GM23338 (cell line): ENCODE measurements at regions not wholly inside any gene's neighbourhood (a gene's known extent, or its start where the extent isn't known, plus 50 kb on each side); places are given as distances from the start of the nearest gene placed in this dataset.

ENCODE experiments used
- CREB1 ChIP-seq: fragments of 250-450 bp; sonication (Bioruptor Pico); IDR thresholded peaks from 2 replicates; pipeline ENCODE4 v1.5.0; 2020; ENCODE audit warnings: low read depth, mild to moderate bottlenecking, moderate library complexity
- EZH2 ChIP-seq: fragments of 200-600 bp; sonication (generic); IDR thresholded peaks from one replicate; pipeline ENCODE4 v1.8.0; 2017; ENCODE audit warnings: antibody characterized with exemption, mild to moderate bottlenecking, low read depth; ENCODE audit not compliant: unreplicated experiment
- EZH2phosphoT487 ChIP-seq: fragments of 200-600 bp; sonication (generic); IDR thresholded peaks from one replicate; pipeline ENCODE4 v1.8.1; 2018; ENCODE audit warnings: antibody characterized with exemption; ENCODE audit not compliant: unreplicated experiment
- JUNB ChIP-seq: IDR thresholded peaks from one replicate; pipeline ENCODE4 v1.6.1; 2016; ENCODE audit warnings: antibody characterized with exemption; ENCODE audit not compliant: unreplicated experiment
- NANOG ChIP-seq: IDR thresholded peaks from 2 replicates; pipeline ENCODE4 v1.6.1; 2016; ENCODE audit warnings: antibody characterized with exemption, borderline replicate concordance
- POLR2AphosphoS5 ChIP-seq: IDR thresholded peaks from 2 replicates; pipeline ENCODE4 v1.6.1; 2016; ENCODE audit warnings: antibody characterized with exemption, low read depth
- STAT1 ChIP-seq: IDR thresholded peaks from one replicate; pipeline ENCODE4 v1.6.1; 2016; ENCODE audit warnings: antibody characterized with exemption; ENCODE audit not compliant: unreplicated experiment
- ZNF114 ChIP-seq: fragments of 250-450 bp; sonication (Bioruptor Pico); IDR thresholded peaks from 2 replicates; pipeline ENCODE4 v1.5.0; 2020; ENCODE audit warnings: mild to moderate bottlenecking, moderate library complexity
- ZNF331 ChIP-seq: fragments of 250-450 bp; sonication (Bioruptor Pico); IDR thresholded peaks from 2 replicates; pipeline ENCODE4 v1.5.0; 2020; ENCODE audit warnings: low read depth, mild to moderate bottlenecking, moderate library complexity
- TF ChIP-seq, protein P1 (sequence below), 2 experiments: fragments of 200-600 bp in 1 of 2; sonication (generic) in 1 of 2; conservative IDR thresholded peaks; 2 replicates each; pipeline versions ENCODE4 v1.5.1 to v1.6.1; 2016 to 2017; ENCODE audit warnings: antibody characterized with exemption in 2 of 2, low read depth in 2 of 2, mild to moderate bottlenecking in 2 of 2, moderate library complexity in 1 of 2
- TF ChIP-seq, protein P2 (sequence below): IDR thresholded peaks from one replicate; pipeline ENCODE4 v1.6.1; 2018; ENCODE audit warnings: antibody characterized with exemption; ENCODE audit not compliant: unreplicated experiment
- TF ChIP-seq, protein P3 (sequence below): IDR thresholded peaks from 2 replicates; pipeline ENCODE4 v1.6.1; 2016; ENCODE audit warnings: antibody characterized with exemption
- TF ChIP-seq, protein P4 (sequence below): fragments of 250-450 bp; sonication (Bioruptor Pico); IDR thresholded peaks from 2 replicates; pipeline ENCODE4 v1.5.0; 2020; ENCODE audit warnings: mild to moderate bottlenecking, moderate library complexity

DNA sequence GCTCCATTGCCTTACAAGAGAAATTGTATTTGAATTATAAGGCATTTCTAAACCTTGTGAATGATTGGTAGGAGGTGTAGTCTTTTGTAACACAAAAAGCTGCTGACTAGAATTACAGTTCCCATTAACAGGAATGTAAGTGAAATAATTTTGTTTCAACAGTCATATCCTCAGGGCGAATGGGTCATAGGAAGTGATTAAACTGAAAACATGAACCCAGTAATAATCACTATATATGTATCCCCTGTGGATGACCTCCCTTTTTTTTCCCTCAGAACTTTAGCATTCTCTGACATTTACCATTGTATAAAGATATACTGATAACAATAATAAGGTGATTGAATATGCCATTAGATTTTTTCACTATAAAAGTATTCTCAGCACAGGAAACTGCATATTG, 312.3 kb downstream of the ATP23 start:
- TF ChIP-seq EZH2 (no peak), POLR2AphosphoS5 (no peak), JUNB (no peak), EZH2phosphoT487 (no peak), ZNF114 (CRISPR knock-in tag) (no peak), NANOG (no peak), ZNF331 (CRISPR knock-in tag) (no peak), CREB1 (CRISPR knock-in tag) (no peak), STAT1 (no peak)
- TF ChIP-seq, protein P1, sequence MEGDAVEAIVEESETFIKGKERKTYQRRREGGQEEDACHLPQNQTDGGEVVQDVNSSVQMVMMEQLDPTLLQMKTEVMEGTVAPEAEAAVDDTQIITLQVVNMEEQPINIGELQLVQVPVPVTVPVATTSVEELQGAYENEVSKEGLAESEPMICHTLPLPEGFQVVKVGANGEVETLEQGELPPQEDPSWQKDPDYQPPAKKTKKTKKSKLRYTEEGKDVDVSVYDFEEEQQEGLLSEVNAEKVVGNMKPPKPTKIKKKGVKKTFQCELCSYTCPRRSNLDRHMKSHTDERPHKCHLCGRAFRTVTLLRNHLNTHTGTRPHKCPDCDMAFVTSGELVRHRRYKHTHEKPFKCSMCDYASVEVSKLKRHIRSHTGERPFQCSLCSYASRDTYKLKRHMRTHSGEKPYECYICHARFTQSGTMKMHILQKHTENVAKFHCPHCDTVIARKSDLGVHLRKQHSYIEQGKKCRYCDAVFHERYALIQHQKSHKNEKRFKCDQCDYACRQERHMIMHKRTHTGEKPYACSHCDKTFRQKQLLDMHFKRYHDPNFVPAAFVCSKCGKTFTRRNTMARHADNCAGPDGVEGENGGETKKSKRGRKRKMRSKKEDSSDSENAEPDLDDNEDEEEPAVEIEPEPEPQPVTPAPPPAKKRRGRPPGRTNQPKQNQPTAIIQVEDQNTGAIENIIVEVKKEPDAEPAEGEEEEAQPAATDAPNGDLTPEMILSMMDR (conservative IDR thresholded peaks at IDR 0.05; ENCODE audit: low read depth in 2 of 2), result no peak
- TF ChIP-seq, protein P2, sequence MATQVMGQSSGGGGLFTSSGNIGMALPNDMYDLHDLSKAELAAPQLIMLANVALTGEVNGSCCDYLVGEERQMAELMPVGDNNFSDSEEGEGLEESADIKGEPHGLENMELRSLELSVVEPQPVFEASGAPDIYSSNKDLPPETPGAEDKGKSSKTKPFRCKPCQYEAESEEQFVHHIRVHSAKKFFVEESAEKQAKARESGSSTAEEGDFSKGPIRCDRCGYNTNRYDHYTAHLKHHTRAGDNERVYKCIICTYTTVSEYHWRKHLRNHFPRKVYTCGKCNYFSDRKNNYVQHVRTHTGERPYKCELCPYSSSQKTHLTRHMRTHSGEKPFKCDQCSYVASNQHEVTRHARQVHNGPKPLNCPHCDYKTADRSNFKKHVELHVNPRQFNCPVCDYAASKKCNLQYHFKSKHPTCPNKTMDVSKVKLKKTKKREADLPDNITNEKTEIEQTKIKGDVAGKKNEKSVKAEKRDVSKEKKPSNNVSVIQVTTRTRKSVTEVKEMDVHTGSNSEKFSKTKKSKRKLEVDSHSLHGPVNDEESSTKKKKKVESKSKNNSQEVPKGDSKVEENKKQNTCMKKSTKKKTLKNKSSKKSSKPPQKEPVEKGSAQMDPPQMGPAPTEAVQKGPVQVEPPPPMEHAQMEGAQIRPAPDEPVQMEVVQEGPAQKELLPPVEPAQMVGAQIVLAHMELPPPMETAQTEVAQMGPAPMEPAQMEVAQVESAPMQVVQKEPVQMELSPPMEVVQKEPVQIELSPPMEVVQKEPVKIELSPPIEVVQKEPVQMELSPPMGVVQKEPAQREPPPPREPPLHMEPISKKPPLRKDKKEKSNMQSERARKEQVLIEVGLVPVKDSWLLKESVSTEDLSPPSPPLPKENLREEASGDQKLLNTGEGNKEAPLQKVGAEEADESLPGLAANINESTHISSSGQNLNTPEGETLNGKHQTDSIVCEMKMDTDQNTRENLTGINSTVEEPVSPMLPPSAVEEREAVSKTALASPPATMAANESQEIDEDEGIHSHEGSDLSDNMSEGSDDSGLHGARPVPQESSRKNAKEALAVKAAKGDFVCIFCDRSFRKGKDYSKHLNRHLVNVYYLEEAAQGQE, result no peak
- TF ChIP-seq, protein P3, sequence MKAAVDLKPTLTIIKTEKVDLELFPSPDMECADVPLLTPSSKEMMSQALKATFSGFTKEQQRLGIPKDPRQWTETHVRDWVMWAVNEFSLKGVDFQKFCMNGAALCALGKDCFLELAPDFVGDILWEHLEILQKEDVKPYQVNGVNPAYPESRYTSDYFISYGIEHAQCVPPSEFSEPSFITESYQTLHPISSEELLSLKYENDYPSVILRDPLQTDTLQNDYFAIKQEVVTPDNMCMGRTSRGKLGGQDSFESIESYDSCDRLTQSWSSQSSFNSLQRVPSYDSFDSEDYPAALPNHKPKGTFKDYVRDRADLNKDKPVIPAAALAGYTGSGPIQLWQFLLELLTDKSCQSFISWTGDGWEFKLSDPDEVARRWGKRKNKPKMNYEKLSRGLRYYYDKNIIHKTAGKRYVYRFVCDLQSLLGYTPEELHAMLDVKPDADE, result no peak
- TF ChIP-seq, protein P4, sequence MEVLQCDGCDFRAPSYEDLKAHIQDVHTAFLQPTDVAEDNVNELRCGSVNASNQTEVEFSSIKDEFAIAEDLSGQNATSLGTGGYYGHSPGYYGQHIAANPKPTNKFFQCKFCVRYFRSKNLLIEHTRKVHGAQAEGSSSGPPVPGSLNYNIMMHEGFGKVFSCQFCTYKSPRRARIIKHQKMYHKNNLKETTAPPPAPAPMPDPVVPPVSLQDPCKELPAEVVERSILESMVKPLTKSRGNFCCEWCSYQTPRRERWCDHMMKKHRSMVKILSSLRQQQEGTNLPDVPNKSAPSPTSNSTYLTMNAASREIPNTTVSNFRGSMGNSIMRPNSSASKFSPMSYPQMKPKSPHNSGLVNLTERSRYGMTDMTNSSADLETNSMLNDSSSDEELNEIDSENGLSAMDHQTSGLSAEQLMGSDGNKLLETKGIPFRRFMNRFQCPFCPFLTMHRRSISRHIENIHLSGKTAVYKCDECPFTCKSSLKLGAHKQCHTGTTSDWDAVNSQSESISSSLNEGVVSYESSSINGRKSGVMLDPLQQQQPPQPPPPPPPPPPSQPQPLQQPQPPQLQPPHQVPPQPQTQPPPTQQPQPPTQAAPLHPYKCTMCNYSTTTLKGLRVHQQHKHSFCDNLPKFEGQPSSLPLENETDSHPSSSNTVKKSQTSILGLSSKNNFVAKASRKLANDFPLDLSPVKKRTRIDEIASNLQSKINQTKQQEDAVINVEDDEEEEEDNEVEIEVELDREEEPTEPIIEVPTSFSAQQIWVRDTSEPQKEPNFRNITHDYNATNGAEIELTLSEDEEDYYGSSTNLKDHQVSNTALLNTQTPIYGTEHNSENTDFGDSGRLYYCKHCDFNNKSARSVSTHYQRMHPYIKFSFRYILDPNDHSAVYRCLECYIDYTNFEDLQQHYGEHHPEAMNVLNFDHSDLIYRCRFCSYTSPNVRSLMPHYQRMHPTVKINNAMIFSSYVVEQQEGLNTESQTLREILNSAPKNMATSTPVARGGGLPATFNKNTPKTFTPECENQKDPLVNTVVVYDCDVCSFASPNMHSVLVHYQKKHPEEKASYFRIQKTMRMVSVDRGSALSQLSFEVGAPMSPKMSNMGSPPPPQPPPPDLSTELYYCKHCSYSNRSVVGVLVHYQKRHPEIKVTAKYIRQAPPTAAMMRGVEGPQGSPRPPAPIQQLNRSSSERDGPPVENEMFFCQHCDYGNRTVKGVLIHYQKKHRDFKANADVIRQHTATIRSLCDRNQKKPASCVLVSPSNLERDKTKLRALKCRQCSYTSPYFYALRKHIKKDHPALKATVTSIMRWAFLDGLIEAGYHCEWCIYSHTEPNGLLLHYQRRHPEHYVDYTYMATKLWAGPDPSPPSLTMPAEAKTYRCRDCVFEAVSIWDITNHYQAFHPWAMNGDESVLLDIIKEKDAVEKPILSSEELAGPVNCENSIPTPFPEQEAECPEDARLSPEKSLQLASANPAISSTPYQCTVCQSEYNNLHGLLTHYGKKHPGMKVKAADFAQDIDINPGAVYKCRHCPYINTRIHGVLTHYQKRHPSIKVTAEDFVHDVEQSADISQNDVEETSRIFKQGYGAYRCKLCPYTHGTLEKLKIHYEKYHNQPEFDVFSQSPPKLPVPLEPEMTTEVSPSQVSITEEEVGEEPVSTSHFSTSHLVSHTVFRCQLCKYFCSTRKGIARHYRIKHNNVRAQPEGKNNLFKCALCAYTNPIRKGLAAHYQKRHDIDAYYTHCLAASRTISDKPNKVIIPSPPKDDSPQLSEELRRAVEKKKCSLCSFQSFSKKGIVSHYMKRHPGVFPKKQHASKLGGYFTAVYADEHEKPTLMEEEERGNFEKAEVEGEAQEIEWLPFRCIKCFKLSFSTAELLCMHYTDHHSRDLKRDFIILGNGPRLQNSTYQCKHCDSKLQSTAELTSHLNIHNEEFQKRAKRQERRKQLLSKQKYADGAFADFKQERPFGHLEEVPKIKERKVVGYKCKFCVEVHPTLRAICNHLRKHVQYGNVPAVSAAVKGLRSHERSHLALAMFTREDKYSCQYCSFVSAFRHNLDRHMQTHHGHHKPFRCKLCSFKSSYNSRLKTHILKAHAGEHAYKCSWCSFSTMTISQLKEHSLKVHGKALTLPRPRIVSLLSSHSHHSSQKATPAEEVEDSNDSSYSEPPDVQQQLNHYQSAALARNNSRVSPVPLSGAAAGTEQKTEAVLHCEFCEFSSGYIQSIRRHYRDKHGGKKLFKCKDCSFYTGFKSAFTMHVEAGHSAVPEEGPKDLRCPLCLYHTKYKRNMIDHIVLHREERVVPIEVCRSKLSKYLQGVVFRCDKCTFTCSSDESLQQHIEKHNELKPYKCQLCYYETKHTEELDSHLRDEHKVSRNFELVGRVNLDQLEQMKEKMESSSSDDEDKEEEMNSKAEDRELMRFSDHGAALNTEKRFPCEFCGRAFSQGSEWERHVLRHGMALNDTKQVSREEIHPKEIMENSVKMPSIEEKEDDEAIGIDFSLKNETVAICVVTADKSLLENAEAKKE (CRISPR knock-in tag), result no peak
